T1000 (cell line): ENCODE measurements at regions not wholly inside any gene's neighbourhood (a gene's known extent, or its start where the extent isn't known, plus 50 kb on each side); places are given as distances from the start of the nearest gene placed in this dataset.

ENCODE experiments used
- DNase-seq: peaks from one replicate; lab custom pipeline; 2025; ENCODE audit warnings: mixed read lengths; lab: John Stamatoyannopoulos, UW

DNA sequence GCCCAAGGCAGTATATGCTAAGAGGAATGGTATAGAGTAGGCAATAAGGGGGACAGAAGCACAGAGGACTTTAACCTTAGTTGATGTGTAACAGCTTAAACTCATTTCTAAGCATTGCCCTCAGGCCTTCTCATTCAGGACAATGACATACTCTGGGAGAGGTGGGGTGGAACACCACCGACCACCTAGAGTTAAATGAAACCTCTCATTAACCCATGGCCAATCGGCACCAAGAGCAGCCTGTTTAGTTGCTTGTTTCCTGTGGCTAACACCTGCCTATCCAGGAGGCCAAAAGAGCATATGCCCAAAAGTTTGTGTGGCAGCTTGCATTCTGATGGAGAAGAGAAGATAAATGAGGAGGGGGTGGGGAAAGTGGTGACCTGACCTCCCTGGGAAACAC lies 50.0 kb downstream of the PABIR2 start:
- DNase-seq = no peak

DNA sequence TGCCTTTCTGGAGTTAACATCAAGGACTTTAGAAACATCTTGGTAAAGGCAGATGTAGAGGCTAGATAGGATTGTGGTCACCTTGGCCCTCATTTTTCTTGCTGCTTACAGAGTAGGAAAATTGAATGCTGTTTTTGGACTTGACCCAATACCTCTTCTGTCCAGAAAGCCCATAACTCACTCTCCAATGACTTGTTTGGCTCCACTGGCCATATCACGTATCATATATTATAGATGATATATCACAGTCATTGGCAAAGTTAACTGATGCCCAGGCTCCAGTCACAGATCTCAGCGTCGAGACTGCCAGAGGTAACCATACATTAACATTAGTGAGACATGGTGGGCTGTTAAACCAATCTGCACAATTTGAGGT lies 50.6 kb downstream of the PABIR2 start:
- DNase-seq = no peak

DNA sequence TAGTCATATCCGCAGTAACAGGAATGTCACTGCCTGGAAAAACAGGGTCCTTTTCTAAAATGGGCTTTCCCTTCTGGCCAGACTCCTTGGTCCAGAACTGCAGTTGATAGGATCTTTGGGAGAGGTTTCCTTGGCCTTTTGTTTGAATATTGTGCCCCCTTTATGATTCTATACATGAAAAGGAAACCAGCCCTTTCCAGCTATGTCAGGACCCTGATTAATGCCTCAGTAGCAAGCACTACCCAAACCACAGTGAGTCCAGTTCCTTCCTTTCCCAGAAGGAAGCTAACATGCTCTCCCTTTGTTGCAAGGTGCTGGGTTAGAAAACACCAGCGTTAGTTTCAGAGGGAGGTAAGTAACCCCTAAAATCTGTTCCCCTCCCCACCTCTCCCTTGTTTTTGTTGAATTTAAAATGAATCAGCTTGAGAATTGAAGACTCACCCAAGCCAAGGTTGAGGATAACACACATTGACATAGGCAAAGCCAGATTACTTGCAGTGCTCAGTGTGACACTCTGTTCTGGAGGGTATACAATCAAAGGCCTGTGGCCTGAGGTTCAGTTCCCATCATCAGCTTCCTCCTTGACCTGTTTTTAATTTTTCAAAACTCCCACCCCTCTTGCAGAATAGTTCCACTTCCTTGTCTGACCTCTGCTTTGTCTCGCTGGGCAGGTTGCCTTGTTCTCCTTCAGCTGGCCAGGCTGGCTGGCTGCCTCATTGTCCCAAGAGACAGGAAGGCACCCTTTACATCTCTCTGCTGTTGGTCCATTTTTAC lies 51.2 kb downstream of the PABIR2 start:
- DNase-seq = no peak

DNA sequence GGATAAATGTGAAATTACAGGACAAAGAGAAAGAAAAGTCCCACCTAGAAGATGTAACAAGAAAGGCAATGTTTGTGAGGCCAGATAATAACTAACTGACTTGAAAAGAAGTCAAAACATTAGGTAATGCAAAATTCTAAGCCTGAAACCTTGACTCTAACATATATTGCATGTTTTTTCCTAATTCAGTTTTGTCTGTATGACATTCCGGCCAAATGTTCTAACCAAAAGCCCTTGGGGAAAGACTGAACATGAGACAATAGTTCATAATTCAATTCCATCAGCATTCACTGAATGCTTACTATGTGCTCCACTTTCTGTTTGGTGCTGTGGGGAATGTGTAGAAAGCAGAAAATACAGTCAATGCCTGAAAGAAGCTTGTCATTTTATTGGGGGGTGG lies 53.9 kb downstream of the PABIR2 start:
- no peak for DNase-seq

DNA sequence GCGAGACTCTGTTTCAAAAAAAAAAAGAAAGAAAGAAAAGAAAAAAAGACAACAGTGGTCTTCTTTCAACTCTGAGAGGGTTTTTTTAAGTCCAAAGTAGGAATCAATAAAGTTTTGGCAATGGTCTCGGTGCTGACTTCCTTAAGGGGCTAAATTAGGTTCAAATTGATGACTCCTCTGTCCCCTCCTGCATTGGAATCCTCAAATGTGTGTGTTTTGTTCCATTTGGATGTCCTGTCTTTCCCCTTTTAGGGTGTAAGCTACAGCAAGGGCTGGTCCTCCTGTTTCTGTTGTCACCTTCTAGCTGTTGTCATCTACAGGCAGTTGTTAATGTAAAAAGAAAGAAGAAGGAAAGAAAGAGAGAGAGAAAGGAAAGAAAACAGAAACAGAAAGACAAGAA lies 54.4 kb downstream of the PABIR2 start:
- DNase-seq = no peak

DNA sequence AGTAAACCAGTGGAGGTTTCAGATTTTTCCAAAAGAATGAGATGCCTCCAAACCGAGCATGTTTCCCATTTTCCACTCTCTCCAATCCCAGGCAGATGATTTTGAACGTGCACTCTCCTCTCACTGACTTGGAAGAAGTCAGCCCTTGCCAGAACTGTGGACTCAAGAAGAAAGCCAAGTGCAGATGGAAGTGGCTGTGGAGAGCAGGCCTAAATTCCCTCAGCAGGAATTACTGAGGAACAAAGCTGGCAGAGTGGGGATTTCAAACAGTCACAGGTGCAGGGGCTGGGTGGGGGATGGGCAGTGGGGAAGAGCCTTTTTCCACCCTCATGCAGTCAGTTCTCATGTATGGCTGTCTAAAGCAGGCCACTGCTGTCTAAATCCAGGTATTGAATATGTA lies 55.3 kb downstream of the PABIR2 start:
- DNase-seq = no peak

DNA sequence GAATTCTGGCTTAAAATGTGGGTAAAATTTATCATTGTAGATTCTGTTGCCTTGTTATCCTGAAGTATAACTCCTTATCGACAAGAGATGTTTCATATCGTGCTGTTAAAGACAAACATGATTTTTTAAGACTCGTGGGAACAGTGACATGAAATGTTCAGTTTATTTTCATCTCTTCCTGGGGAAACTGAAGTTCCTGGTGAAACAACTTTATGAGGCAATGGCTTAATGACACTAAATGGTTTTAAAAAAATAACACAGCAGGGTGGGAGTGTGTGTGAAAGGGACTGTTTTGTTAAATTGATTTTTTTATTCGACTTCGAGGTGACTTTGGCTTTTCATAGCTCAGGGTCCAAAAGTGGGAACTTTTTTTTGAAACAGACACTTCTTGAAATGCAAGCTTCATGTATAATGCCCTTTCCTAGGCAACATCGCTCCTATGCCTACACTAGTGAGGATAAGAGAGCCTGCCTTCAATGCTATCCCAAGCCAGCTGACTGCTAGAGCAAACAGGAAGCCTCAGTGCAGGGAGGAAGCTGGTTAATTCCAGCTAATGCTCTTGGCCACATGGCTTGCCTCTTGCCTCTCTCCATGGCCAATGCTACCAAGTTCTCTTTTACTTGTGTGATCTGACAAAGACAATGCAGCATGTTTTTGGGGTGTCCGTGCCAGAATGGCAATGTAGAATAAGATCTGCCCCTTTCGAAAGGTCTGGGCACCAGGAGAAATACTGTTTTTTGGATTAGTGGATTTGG lies 57.8 kb downstream of the PABIR2 start:
- DNase-seq = no peak

DNA sequence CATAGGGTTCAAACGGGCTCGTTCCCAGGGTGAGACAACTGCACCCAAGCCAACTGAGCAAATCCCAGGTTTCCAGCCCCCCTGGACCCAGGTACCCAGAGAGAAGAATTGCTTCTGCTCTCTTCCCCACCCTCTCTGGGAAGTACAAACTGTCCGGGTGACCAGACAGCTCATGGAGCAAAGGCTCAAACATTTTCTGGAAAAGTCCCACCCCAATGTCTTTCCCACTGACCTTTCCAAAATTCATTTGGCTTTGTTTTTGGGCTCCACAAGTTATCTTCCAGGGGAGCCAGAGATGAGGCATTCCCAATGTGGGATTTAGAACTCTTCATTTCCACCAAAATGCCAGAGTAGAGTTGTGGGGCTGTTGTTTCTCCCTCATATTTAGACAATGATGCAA lies 58.6 kb downstream of the PABIR2 start:
- no peak for DNase-seq

DNA sequence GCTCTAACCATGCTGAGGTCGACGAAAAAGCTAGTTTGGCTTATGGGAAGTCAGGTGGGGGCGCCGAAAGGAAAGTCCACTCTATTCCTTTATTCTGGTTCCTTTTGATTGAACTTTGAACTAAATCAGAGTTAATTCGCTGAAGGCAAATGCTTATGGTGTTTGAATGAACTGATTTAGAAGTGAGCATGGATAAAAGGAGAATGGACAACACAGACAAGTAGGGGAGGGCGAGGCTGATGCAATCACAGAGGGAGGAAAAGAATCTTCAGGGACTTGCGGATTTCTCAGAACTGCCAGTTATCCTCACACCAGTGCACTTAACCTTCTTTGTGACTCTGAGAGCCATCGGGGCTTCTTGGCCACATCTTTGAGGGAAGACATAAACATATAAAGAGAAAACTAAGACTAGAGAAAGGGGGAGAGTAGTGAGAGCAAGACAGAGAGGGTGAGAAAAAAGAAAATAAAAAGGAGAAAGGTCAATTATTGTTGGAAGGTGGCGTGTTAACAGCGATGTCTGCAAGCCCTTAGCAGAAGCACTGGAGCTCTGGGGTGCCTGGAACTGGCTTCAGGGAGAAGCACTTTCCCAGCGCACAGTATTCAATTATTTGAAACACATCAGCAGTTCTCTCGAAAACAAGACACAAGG lies 59.2 kb downstream of the PABIR2 start:
- no peak for DNase-seq

DNA sequence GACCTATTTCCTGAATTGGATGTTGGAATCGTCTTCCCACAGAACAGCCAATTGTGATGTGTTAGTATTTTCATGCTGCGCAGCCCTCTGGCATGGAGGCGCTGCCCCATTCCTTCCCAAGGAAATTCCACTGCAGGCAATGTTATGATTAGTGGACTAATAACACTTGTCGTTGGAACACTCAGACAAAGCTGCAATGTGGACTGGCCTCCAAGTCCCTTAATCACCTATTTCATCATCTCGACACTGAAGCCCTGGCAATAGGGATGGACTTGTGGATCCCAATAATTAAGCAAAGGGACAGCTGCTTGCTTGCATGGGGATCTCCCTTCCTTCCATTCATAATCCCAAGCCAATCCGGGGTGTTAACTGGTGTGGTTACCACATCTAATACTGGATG lies 59.9 kb downstream of the PABIR2 start:
- DNase-seq = no peak

DNA sequence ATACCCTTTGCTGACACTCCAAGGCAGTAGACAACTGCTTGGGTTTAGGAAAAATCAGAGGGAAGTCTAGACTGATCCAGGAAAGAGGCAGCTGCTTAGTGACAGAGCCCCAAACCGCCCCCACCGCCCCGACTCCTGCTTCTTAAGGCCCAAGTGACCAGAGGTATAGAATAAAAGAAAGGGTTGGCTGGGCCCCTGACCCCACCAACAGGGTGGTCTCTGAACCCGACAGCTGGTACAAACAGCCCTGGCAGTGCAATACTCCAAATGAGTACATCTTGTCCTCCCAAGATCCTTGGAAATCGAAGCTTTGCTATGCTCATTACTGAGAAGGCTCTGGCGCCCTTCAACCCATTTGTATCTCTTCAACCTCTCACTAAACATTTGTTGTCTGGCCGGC lies 60.6 kb downstream of the PABIR2 start:
- no peak for DNase-seq

DNA sequence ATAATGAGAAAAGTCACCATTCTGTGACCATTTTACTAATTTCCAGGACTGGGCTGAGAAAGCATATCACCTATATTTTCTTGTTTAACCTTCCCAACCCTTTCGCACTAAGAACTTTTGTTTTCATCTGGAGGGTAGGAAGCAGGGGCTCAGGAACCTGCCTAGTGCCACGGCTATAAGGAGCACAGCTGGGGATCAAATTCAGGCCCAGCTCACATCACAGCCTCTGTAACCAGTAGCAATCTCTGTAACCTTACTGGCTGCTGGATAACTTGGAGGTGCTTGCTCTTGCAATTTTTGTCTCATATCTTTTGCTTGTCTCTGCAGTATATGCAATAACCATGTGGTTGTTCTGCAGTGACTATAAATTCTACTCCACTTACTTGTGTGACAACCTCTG lies 62.0 kb downstream of the PABIR2 start:
- no peak for DNase-seq

DNA sequence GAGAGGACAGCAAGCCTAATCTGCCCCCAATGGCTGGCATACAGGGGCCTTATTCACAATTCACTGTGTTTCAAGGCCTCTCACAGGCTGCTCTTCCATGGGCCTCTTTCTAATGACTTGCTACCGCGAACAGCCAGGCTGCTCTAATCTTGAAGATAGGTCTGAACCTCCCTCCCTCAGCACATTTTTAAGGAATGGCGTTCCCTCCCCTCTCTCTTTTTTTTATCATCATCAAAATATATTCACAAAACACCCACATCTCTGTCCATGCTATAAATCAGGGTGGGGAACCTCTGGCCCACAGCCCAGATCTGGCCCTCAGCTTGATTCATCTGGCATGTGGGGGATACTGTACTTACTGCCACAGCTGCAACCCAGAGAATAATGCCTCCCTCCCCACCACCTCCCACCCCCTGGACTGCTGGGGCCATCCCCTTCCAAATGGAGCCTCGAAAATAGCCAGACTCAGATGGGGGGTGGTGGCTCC lies 62.5 kb downstream of the PABIR2 start:
- DNase-seq = no peak

DNA sequence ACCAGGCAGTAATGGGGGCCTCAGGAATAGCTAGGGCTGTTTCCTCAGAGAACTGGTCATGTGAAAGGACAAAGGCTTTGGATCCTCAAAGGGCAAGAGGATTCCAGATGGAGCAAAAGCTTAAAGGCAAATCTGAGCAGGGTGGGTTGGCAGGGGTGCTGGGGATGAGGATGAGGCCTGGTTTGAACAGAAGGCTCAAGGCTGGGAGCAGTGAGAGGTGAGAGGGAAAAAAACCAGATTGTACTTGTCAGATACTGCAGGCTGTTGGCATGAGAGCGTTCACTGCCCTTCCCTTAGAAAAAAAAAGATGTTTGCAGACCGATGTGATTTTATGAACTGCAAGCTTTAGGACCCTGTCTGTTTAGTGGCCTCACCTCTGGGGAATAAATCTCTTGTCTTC lies 63.4 kb downstream of the PABIR2 start:
- no peak for DNase-seq

DNA sequence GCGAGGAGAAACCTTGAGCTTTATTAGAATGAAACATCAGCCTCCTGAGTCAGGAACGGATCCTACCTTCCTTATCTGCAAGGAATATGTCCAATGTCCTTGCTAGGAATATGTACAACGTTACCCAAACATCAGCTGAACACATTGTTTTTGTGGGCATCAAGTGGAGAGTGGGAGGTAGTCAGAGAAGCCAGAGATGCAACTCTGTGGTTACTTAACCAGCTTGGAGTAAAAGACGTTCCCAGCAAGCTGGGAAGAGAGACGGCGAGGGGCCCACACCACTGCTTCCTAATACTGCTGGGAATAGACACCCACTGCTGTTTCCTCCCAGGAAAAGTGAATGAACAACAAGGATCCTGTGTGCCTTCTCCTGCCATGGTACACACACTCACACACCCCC lies 64.3 kb downstream of the PABIR2 start:
- no peak for DNase-seq

DNA sequence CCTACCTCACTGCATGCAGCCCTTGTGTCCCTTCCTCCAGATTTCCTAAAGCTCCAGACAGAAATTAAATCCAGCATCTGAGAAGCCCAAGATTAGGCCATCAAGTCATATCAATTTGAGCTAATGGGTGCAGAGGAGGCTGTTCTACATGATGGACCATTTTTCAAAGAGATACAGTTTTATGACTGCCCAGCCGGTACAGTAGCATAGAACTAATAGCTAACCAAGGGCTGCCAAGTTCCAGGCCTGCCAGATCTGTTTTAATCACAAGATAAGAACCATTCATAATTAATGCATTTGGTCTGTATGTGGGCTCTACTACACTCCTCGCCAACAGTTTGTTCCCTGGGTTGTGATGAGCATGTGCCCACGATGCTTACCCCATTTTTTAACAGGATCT lies 64.9 kb downstream of the PABIR2 start:
- DNase-seq = no peak

DNA sequence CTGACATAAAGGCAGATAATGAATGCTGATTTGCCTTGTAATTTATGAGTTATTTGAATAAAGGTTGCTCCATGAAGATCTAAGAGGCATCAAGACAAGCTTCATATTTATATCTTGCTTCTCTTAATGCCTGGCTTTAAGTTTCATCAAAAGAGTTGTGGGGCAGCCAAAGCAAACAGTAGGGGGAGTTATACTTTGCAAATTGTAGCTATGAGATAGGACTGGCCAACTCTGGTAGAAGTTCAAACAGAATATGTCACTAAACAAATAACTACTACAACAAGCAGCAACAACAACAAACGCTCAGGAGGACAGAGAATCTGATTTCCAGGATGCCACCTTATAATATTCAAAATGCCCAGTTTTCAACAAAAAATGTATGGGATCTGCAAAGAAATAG lies 69.1 kb upstream of the PLAC1 start:
- DNase-seq = no peak

DNA sequence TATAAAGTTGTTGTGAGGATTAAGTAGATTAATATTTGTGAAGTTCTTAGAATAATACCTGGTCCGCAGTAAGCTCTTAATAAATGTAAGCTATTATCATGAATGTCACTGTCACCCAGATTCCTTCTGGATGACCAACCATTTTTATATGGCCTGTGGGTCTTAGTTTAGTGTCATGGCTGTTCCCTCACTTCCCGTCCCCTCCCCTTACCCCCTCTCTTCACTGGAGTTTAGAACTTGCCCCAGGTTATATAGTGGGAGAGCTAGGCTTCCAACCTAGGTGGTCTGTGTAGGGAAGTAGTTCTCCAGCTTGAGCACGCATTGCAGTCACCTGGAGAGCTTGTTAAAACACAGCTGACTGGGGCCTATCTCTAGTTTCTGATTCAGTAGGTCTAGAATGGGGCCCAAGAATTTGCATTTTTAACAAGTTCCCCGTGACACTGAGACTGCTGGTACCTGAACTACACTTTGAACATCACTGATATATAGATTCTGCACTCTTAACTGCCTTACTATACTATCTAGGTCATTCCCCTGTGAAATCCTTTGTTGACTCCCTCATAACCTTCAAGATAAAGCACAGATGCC lies 66.9 kb upstream of the PLAC1 start:
- DNase-seq = no peak

DNA sequence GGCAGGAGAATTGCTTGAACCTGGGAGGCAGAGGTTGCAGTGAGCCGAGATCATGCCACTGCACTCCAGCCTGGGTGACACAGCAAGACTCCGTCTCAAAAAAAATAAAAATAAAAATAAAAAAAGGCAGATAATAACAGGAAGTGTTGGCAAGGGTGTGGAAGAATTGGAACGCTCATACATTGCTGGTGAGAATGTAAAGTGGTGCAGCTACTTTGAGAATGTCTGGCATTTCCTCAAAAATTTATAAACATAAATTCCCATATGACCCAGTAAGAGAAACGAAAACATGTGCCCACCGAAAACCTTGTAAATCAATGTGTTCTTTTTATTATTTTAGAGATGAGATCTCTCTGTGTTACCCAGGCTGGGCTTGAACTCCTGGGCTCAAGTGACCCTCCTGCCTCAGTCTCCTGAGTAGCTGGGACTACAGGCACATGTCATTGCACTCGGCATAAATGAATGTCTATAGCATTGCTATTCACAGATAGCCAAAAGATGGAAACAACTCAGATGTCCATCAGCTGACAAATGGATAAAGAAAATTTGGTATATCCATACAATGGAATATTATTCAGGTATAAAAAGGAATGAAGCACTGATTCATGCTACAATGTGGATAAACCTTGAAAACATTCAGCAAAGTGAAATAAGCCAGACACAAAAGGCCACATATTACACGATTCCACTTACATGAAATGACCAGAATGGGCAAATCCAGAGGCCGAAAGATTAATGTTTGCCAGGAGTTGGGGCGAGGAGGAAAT lies 63.7 kb upstream of the PLAC1 start:
- DNase-seq = no peak

DNA sequence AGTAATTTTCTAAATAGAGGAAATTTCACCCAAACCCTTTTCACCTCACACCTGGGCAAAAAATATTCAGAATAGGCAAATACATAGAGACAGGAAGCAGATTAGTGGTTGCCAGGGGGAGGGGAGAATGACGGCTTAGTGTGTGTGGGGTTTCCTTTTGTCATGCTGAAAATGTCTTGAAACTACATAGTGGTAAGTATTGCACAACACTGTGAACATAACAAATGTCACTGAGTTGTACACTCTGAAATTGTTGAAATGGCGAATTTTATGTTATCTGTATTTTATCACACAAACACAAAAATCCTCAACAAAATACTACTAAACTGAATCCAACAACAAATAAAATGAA lies 60.7 kb upstream of the PLAC1 start:
- no peak for DNase-seq

DNA sequence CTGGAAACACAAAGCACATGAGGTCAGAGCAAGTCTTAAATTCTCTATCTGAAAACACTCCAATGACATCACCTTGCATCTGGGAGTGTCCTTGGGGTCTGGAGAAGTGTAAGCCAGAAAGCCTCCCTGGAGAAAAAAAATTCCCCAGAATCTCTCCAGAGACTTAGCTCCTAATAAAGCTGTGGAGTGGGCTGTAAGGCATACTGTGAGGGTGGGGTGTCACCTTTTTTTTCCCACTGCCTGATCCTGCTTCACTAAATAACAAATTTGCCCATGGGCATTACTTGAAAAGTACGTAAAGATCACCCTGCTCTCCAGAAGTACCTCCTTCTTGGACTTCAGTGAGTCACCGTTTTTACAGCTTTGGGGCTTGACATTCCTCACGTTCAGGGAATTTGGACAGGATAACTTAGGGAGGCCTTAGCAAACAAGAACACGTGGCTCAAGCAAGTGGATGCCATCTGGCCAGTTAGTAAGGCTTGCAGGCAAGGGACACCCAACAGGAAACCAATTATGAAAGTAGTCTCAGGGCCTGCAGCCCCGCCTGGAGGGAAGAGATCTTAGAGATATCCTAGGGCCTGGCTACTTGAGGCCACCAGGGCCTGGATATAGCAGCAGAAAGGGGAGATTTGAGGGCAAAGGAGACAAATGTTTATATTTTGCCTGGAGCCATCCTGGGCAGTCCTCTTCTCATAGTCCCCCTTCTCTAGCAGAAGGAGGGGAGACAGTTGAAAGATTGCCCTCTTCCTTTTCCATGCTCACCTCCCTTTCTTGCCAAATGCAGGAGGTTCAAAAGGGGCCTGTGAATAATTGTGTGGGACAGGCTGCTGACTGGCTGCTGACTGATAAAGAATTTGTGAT lies 60.1 kb upstream of the PLAC1 start:
- peak; percentile 44 for DNase-seq
